NB4 (cell line): ENCODE measurements at regions not wholly inside any gene's neighbourhood (a gene's known extent, or its start where the extent isn't known, plus 50 kb on each side); places are given as distances from the start of the nearest gene placed in this dataset.

Experiments used
- POLR2A ChIP-seq: IDR thresholded peaks from 2 replicates; pipeline ENCODE4 v1.6.1; 2011; ENCODE audit warnings: mild to moderate bottlenecking; ENCODE audit not compliant: insufficient read length; ENCODE audit errors: extremely low read depth
- TF ChIP-seq, protein P1 (sequence below): IDR thresholded peaks from one replicate; pipeline ENCODE4 v1.5.1; 2012; ENCODE audit warnings: low read depth, low read length

DNA sequence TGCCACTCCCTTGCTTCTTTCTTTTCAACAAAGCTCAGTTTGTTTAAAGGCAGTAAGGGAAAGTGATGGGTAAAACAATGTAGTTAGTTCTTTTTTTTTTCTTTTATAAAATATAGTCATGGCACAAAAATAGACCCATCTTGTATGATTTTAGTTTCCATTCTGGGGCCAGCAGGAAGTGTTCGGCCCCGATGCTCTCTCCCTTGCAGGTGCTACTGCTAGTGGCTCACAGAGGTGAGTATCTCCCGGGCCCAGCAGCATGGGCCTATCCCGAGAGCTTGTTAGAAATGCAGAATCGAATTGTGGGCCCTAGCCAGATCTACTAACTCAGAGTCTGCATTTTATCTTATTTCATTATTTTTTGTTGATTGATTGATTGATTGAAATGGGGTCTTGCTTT, 78.7 kb downstream of the SYNE3 start:
- TF ChIP-seq, protein P1, sequence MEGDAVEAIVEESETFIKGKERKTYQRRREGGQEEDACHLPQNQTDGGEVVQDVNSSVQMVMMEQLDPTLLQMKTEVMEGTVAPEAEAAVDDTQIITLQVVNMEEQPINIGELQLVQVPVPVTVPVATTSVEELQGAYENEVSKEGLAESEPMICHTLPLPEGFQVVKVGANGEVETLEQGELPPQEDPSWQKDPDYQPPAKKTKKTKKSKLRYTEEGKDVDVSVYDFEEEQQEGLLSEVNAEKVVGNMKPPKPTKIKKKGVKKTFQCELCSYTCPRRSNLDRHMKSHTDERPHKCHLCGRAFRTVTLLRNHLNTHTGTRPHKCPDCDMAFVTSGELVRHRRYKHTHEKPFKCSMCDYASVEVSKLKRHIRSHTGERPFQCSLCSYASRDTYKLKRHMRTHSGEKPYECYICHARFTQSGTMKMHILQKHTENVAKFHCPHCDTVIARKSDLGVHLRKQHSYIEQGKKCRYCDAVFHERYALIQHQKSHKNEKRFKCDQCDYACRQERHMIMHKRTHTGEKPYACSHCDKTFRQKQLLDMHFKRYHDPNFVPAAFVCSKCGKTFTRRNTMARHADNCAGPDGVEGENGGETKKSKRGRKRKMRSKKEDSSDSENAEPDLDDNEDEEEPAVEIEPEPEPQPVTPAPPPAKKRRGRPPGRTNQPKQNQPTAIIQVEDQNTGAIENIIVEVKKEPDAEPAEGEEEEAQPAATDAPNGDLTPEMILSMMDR: no peak
- no peak for TF ChIP-seq POLR2A
